GM23248 (cell line): ENCODE measurements at regions not wholly inside any gene's neighbourhood (a gene's known extent, or its start where the extent isn't known, plus 50 kb on each side); places are given as distances from the start of the nearest gene placed in this dataset.
"Not testable (repeated sequence)": the region's sequence is repeated elsewhere in the genome, so short reads cannot be mapped to it uniquely, and the experiment has no call there.

Experiments used
- DNase-seq: peaks from one replicate; pipeline ENCODE4 v3.0.0-alpha.2; 2015
- H2AFZ ChIP-seq: fragments of 200-600 bp; sonication (generic); 2 replicates; pipeline ENCODE4 v1.6.1; 2016; ENCODE audit warnings: antibody characterized with exemption
- H3F3A ChIP-seq: fragments of 200-600 bp; sonication (generic); 2 replicates; pipeline ENCODE4 v1.6.1; 2016; ENCODE audit warnings: mild to moderate bottlenecking, antibody characterized with exemption, mixed run types; ENCODE audit not compliant: insufficient read depth
- H3K27ac ChIP-seq: fragments of 200-600 bp; sonication (generic); 2 replicates; pipeline ENCODE4 v1.5.1; 2016; ENCODE audit warnings: mild to moderate bottlenecking
- H3K27me3 ChIP-seq: fragments of 200-600 bp; sonication (generic); replicated peaks from 2 replicates; pipeline ENCODE4 v1.6.1; 2016; ENCODE audit warnings: mild to moderate bottlenecking; ENCODE audit not compliant: insufficient read depth
- H3K36me3 ChIP-seq: fragments of 200-600 bp; sonication (generic); 2 replicates; pipeline ENCODE4 v1.6.1; 2016; ENCODE audit warnings: low read depth, mild to moderate bottlenecking
- H3K4me1 ChIP-seq: fragments of 200-600 bp; sonication (generic); 2 replicates; pipeline ENCODE4 v1.6.1; 2016; ENCODE audit warnings: mild to moderate bottlenecking; ENCODE audit not compliant: insufficient read depth
- H3K4me2 ChIP-seq: fragments of 200-600 bp; sonication (generic); one replicate; pipeline ENCODE4 v1.6.1; 2016; ENCODE audit warnings: mild to moderate bottlenecking; ENCODE audit not compliant: unreplicated experiment
- H3K4me3 ChIP-seq: fragments of 200-600 bp; sonication (generic); 2 replicates; pipeline ENCODE4 v1.5.1; 2016; ENCODE audit warnings: mild to moderate bottlenecking
- H3K79me2 ChIP-seq: fragments of 200-600 bp; sonication (generic); 2 replicates; pipeline ENCODE4 v1.6.1; 2016; ENCODE audit warnings: mild to moderate bottlenecking; ENCODE audit not compliant: insufficient read depth
- H3K9ac ChIP-seq: fragments of 200-600 bp; sonication (generic); 2 replicates; pipeline ENCODE4 v1.6.1; 2016; ENCODE audit warnings: mild to moderate bottlenecking
- H3K9me2 ChIP-seq: fragments of 200-600 bp; sonication (generic); 2 replicates; pipeline ENCODE4 v1.6.1; 2016; ENCODE audit warnings: mixed run types, mild to moderate bottlenecking, moderate library complexity; ENCODE audit not compliant: insufficient read depth
- H3K9me3 ChIP-seq: fragments of 200-600 bp; sonication (generic); one replicate; pipeline ENCODE4 v1.6.1; 2017; ENCODE audit warnings: low read depth
- H4K20me1 ChIP-seq: fragments of 200-600 bp; sonication (generic); 2 replicates; pipeline ENCODE4 v1.6.0; 2016; ENCODE audit not compliant: insufficient read depth
- EZH2 ChIP-seq: fragments of 200-600 bp; sonication (generic); IDR thresholded peaks from 2 replicates; pipeline ENCODE4 v1.6.1; 2018; ENCODE audit warnings: antibody characterized with exemption, mild to moderate bottlenecking; ENCODE audit not compliant: insufficient read depth, poor library complexity, severe bottlenecking
- EZH2phosphoT487 ChIP-seq: fragments of 200-600 bp; sonication (generic); IDR thresholded peaks from 2 replicates; pipeline ENCODE4 v1.6.1; 2018; ENCODE audit warnings: antibody characterized with exemption, moderate library complexity, mild to moderate bottlenecking, low read depth; ENCODE audit not compliant: insufficient read depth
- WGBS, 2 experiments: methylation state at CpG; one replicate each; pipeline ENCODE4 v1.1.6; 2015 to 2017; ENCODE audit warnings: low lambda C conversion rate in 2 of 2, low coverage in 1 of 2; ENCODE audit errors: missing lambda C conversion rate in 2 of 2; 5-methylcytosine and 5-hydroxymethylcytosine counted together
- in situ Hi-C: fragments of 300-500 bp; cut with MboI; formaldehyde crosslinking; loops from 2 replicates; pipeline ENCODE4 v1.15.0; 2020

GRCh38 chr14:40987481-40987880 is 619.2 kb upstream of the LRFN5 start:
- Histone ChIP-seq H4K20me1 (no peaks in the 10 kb centered on the region), H3K9me2 (no peaks in the 10 kb centered on the region), H3K79me2 (no peaks in the 10 kb centered on the region), H3K4me3 (no peak overlapping the region), H3K36me3 (no peaks in the 10 kb centered on the region), H3K9me3 (no peaks in the 10 kb centered on the region), H3K4me1 (no peaks in the 10 kb centered on the region), H3K27me3 (no peaks in the 10 kb centered on the region), H2AFZ (no peak overlapping the region), H3K27ac (no peak overlapping the region), H3K9ac (no peak overlapping the region), H3K4me2 (no peak overlapping the region), H3F3A (no peaks in the 10 kb centered on the region)
- 9% methylated on average over 3 of the region's 3 CpGs for WGBS, 2 experiments
- in situ Hi-C loops, result no loop called here
- TF ChIP-seq EZH2, result no peak
- no peak for TF ChIP-seq EZH2phosphoT487
- no peak for DNase-seq

- Histone ChIP-seq H3K9me2 (no peaks in the 10 kb centered on the region), H3K4me3 (no peak overlapping the region), H3K36me3 (no peaks in the 10 kb centered on the region), H3K27ac (no peak overlapping the region), H3F3A (no peaks in the 10 kb centered on the region), H3K79me2 (no peaks in the 10 kb centered on the region), H4K20me1 (no peaks in the 10 kb centered on the region), H3K4me1 (no peaks in the 10 kb centered on the region), H2AFZ (no peak overlapping the region), H3K27me3 (no peaks in the 10 kb centered on the region), H3K9me3 (no peaks in the 10 kb centered on the region), H3K9ac (no peak overlapping the region), H3K4me2 (no peak overlapping the region)
- WGBS, 2 experiments, result 14 to 24% methylated on average over 1 of the region's 1 CpG
- TF ChIP-seq EZH2phosphoT487, result no peak
- in situ Hi-C loops, result no loop called here
- DNase-seq, result no peak
These were observed 620.0 kb upstream of the LRFN5 start for GRCh38 chr14:40986655-40987054.

GRCh38 chr14:40985584-40985983 is 621.1 kb upstream of the LRFN5 start:
- H3K4me2 ChIP-seq, result no peak overlapping the region
- 3% methylated on average over 4 of the region's 4 CpGs for WGBS, 2 experiments
- H3K9me2 ChIP-seq, result no peaks in the 10 kb centered on the region

GRCh38 chr14:40983604-40984003 is 623.1 kb upstream of the LRFN5 start:
- Histone ChIP-seq H3K4me1 (no peaks in the 10 kb centered on the region), H3K36me3 (no peaks in the 10 kb centered on the region), H3K4me3 (no peak overlapping the region), H3F3A (no peaks in the 10 kb centered on the region), H3K4me2 (no peak overlapping the region), H4K20me1 (no peaks in the 10 kb centered on the region), H3K27me3 (no peaks in the 10 kb centered on the region), H3K79me2 (no peaks in the 10 kb centered on the region), H3K27ac (no peak overlapping the region), H2AFZ (no peak overlapping the region), H3K9me2 (no peaks in the 10 kb centered on the region), H3K9ac (no peak overlapping the region), H3K9me3 (no peaks in the 10 kb centered on the region)
- no peak for DNase-seq
- in situ Hi-C loops, result no loop called here
- 9 to 13% methylated on average over 3 of the region's 3 CpGs for WGBS, 2 experiments
- no peak for TF ChIP-seq EZH2
- no peak for TF ChIP-seq EZH2phosphoT487

More at GRCh38 chr14:40985584-40985983, 621.1 kb upstream of the LRFN5 start:
- H4K20me1 ChIP-seq, result no peaks in the 10 kb centered on the region
- H3K27ac ChIP-seq, result no peak overlapping the region
- TF ChIP-seq EZH2phosphoT487 (no peak), EZH2 (no peak)
- no peaks in the 10 kb centered on the region for H3K4me1 ChIP-seq
- no peak overlapping the region for H2AFZ ChIP-seq
- H3K9me3 ChIP-seq, result no peaks in the 10 kb centered on the region
- no peak for DNase-seq
- no peaks in the 10 kb centered on the region for H3K79me2 ChIP-seq
- H3F3A ChIP-seq, result no peaks in the 10 kb centered on the region
- no peak overlapping the region for H3K4me3 ChIP-seq
- in situ Hi-C loops, result no loop called here
- no peaks in the 10 kb centered on the region for H3K27me3 ChIP-seq
- no peaks in the 10 kb centered on the region for H3K36me3 ChIP-seq
- H3K9ac ChIP-seq, result no peak overlapping the region

GRCh38 chr14:40981247-40981646 is 625.4 kb upstream of the LRFN5 start:
- H3K9me3 ChIP-seq, result no peaks in the 10 kb centered on the region
- DNase-seq, result no peak
- no peaks in the 10 kb centered on the region for H3K79me2 ChIP-seq
- H3K27me3 ChIP-seq, result no peaks in the 10 kb centered on the region
- H3K4me3 ChIP-seq, result no peak overlapping the region
- H3K27ac ChIP-seq, result no peak overlapping the region
- H3K36me3 ChIP-seq, result no peaks in the 10 kb centered on the region
- H4K20me1 ChIP-seq, result no peaks in the 10 kb centered on the region
- TF ChIP-seq EZH2phosphoT487 (no peak), EZH2 (no peak)
- 23 to 26% methylated on average over 3 of the region's 3 CpGs for WGBS, 2 experiments
- no peaks in the 10 kb centered on the region for H3F3A ChIP-seq
- H3K9ac ChIP-seq, result no peak overlapping the region
- no peak overlapping the region for H3K4me2 ChIP-seq
- in situ Hi-C loops, result no loop called here
- H3K9me2 ChIP-seq, result no peaks in the 10 kb centered on the region
- H3K4me1 ChIP-seq, result no peaks in the 10 kb centered on the region
- no peak overlapping the region for H2AFZ ChIP-seq

- H3K4me2 ChIP-seq, H2AFZ ChIP-seq, H3K4me1 ChIP-seq, H4K20me1 ChIP-seq, H3F3A ChIP-seq, H3K27ac ChIP-seq, DNase-seq, H3K9me2 ChIP-seq, H3K27me3 ChIP-seq, H3K9ac ChIP-seq, H3K4me3 ChIP-seq, H3K9me3 ChIP-seq, H3K36me3 ChIP-seq, in situ Hi-C loops, H3K79me2 ChIP-seq: not testable (repeated sequence)
- WGBS, 2 experiments, result 10 to 15% methylated on average over 2 of the region's 2 CpGs
These were observed 646.4 kb upstream of the LRFN5 start for GRCh38 chr14:40960257-40960656.
